WTC11 (cell line): ENCODE measurements at regions not wholly inside any gene's neighbourhood (a gene's known extent, or its start where the extent isn't known, plus 50 kb on each side); places are given as distances from the start of the nearest gene placed in this dataset.

Experiments
- TF ChIP-seq, protein P1 (sequence below): sonication (generic); formaldehyde crosslinking; IDR thresholded peaks from 2 replicates; pipeline ENCODE4 v1.8.1; 2022; ENCODE audit warnings: low read depth, missing genetic modification reagents, borderline replicate concordance
- TF ChIP-seq, protein P2 (sequence below): fragments of 200-600 bp; IDR thresholded peaks from 2 replicates; pipeline ENCODE4 v1.8.0; 2022; ENCODE audit warnings: antibody characterized with exemption

DNA sequence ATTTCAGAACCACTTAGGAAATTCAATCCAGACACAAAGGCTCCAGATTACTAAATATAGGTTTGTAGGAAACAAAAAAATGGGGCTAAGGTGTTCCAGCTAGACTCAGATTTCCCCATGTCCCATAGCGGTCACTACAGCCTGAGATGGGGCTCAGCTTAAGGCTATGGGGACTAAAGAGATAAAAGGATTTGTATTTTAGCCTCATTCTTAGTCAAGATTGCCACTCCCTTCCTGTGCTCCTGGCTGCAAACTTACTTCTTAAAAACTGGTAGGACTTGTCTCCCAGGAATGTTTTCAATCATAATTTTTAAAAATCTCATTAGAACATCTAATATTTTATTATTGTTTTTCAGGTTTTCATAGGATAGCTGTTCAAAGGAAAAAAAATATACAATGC is 253.8 kb upstream of the DAB2 start:
- TF ChIP-seq, protein P1, sequence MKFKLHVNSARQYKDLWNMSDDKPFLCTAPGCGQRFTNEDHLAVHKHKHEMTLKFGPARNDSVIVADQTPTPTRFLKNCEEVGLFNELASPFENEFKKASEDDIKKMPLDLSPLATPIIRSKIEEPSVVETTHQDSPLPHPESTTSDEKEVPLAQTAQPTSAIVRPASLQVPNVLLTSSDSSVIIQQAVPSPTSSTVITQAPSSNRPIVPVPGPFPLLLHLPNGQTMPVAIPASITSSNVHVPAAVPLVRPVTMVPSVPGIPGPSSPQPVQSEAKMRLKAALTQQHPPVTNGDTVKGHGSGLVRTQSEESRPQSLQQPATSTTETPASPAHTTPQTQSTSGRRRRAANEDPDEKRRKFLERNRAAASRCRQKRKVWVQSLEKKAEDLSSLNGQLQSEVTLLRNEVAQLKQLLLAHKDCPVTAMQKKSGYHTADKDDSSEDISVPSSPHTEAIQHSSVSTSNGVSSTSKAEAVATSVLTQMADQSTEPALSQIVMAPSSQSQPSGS (CRISPR knock-in tag) = no peak
- TF ChIP-seq, protein P2, sequence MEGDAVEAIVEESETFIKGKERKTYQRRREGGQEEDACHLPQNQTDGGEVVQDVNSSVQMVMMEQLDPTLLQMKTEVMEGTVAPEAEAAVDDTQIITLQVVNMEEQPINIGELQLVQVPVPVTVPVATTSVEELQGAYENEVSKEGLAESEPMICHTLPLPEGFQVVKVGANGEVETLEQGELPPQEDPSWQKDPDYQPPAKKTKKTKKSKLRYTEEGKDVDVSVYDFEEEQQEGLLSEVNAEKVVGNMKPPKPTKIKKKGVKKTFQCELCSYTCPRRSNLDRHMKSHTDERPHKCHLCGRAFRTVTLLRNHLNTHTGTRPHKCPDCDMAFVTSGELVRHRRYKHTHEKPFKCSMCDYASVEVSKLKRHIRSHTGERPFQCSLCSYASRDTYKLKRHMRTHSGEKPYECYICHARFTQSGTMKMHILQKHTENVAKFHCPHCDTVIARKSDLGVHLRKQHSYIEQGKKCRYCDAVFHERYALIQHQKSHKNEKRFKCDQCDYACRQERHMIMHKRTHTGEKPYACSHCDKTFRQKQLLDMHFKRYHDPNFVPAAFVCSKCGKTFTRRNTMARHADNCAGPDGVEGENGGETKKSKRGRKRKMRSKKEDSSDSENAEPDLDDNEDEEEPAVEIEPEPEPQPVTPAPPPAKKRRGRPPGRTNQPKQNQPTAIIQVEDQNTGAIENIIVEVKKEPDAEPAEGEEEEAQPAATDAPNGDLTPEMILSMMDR = no peak
